GM18502 (cell line): ENCODE measurements at regions not wholly inside any gene's neighbourhood (a gene's known extent, or its start where the extent isn't known, plus 50 kb on each side); places are given as distances from the start of the nearest gene placed in this dataset.
"Not testable (repeated sequence)": the region's sequence is repeated elsewhere in the genome, so short reads cannot be mapped to it uniquely, and the experiment has no call there.

Experiments used
- ATAC-seq: cut with Tn5 transposase; IDR thresholded peaks from one replicate; pipeline ENCODE4 v1.9.1; 2021; ENCODE audit warnings: mild to moderate bottlenecking; ENCODE audit not compliant: unreplicated experiment, poor library complexity

GRCh38 chr1:242662886-242663285, 138.4 kb upstream of the PLD5 start:
- no peak for ATAC-seq

- not testable (repeated sequence) for ATAC-seq
Observed at GRCh38 chr1:242653772-242654171, 129.3 kb upstream of the PLD5 start.

- ATAC-seq, result no peak
Observed at GRCh38 chr1:242651817-242652216, 127.3 kb upstream of the PLD5 start.

GRCh38 chr1:242641461-242641860, 117.0 kb upstream of the PLD5 start:
- no peak for ATAC-seq

GRCh38 chr1:242639104-242639503, 114.6 kb upstream of the PLD5 start:
- no peak for ATAC-seq

GRCh38 chr1:242634732-242635131, 110.2 kb upstream of the PLD5 start:
- no peak for ATAC-seq

GRCh38 chr1:242629396-242629795, 104.9 kb upstream of the PLD5 start:
- ATAC-seq, result no peak

- ATAC-seq, result no peak
Observed at GRCh38 chr1:242623756-242624155, 99.3 kb upstream of the PLD5 start.

GRCh38 chr1:242623119-242623518, 98.6 kb upstream of the PLD5 start:
- no peak for ATAC-seq

- no peak for ATAC-seq
Observed at GRCh38 chr1:242613266-242613815, 88.8 kb upstream of the PLD5 start.

- ATAC-seq, result no peak
Observed at GRCh38 chr1:242610209-242610608, 85.7 kb upstream of the PLD5 start.

- no peak for ATAC-seq
Observed at GRCh38 chr1:242605521-242605920, 81.0 kb upstream of the PLD5 start.

GRCh38 chr1:242602001-242602400, 77.5 kb upstream of the PLD5 start:
- no peak for ATAC-seq

GRCh38 chr1:242593756-242594155, 69.3 kb upstream of the PLD5 start:
- ATAC-seq, result not testable (repeated sequence)

GRCh38 chr1:242586360-242586680, 61.8 kb upstream of the PLD5 start:
- no peak for ATAC-seq

GRCh38 chr1:242585616-242586359, 61.3 kb upstream of the PLD5 start:
- ATAC-seq, result no peak

- ATAC-seq, result no peak
Observed at GRCh38 chr1:242582669-242583068, 58.2 kb upstream of the PLD5 start.

GRCh38 chr1:242579528-242580235, 55.2 kb upstream of the PLD5 start:
- no peak for ATAC-seq
